ENCODE measurements at regions not wholly inside any gene's neighbourhood (a gene's known extent, or its start where the extent isn't known, plus 50 kb on each side); places are given as distances from the start of the nearest gene placed in this dataset.

DNA sequence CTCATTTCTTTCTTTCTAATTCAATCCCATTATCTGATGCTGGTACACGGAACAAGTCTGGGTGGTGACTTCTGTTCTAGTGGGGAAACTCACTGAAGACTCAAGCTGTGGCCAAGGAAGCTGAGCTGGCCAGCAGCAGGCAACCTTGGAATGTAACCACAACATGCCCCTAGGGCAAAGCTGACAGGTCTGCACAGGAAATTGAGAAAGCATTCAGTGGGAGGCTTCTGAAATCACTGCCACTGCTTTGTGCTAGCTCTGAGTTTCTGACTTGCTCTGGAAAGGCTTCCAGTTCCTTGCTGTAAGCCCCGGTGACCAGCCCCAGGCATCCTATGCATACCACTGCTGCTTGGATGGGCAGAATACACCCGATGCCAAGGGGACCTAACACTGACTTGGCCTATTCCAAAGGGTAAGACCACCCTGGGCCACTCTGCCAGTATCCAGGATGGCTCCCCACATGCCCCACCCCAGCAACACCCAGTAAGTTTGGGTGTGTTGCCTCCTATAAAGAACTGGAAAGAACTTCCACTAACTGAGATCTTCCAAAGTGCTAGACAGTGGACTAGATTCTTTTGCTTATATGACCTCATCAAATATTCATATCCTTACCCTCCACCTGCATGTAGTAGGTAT, 84.5 kb upstream of the CDKN3 start:
- DNase-seq (ENCODE audit: low spot score): no peak

DNA sequence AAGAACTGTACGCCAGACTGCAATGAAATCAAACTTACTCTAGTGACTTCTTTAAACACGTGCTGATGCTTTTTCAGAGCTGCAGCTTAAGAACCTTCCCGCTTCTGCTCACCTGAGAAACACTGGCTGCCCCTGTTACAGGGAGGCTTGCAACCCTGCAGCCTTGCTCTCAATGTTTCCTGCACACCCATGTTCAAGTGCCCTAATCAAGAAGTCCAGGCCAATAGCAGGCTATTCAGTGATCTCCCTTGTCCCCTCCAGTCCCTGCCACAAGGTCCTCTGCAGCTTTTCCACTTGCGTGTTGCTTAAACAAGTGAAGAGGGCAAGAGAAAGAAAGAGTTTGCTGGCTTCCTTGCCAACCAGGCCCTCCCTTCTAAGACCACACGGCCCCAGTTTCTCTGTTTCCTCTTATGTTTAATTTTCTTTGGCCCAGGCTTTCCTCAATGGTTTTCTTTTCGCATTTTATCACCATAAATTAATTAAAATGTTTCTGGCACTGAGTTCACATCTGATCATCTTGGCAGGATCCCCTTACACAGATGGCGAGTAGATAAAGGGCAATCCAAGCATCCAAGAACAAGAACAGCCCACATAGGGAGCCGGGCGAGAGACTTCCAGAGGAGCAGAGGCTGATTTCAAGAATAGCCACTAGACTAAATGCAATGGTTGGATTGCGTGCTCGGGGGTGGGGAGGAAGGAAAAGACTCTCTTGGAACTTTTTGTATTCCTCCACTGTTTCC, 82.3 kb upstream of the CDKN3 start:
- DNase-seq (ENCODE audit: low spot score): no peak

DNA sequence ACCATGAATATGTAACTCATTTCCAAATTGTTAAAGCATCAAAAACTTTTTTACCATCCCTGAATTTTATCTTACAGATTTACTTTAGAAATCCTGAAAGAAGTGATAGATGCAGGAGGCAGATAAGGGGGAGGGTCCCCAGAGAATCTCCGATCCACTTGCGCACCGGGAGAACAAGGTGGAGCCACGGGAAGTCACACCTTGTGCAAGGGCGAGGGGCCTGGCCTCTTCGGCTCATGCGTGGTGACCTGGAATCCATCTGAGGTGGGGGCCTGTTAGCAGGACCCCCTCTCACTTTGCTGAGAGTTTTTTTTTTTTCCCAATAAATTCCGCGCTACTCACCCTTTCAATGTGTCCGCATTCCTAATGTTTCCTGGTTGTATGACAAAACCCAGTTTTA, 80.2 kb upstream of the CDKN3 start:
- DNase-seq (ENCODE audit: low spot score): no peak

DNA sequence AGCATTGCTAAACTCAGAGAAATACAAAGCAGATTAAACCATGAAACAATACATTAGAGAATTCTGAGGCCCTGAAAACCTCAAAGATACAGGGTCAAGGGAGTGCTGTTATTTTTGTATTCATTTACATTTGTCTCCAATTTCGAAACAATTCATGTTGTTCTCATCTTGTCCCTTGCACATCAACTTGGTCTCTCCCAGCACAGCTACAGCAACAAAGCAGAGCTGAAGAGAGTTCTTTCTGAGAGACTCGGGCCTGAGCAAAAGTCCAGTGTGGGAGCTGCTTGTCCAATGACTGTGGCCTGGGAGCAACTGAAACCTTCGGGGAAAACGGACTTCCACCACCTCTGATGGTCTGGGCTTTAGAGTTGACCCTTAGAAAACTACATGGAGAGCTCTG, 79.4 kb upstream of the CDKN3 start:
- DNase-seq (ENCODE audit: low spot score): no peak

DNA sequence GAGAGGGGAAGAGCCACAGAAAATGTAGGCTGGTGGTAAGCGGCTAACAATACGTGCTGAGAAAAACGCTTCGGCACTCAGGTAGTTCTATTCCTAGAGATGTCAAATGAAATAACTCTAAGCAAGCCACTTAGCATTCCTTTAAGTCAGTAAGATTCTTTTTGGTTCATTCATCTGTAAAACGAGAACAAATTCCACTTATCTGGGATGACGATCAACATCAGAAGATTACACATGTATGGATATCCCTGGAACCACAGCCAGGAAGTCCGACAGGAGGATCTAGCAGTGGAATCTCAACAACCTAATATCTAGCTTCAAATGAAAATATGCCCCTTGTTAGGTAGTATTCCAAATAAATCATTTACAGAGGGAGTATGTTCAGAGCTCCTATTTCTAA, 74.6 kb upstream of the CDKN3 start:
- DNase-seq (ENCODE audit: low spot score): no peak

DNA sequence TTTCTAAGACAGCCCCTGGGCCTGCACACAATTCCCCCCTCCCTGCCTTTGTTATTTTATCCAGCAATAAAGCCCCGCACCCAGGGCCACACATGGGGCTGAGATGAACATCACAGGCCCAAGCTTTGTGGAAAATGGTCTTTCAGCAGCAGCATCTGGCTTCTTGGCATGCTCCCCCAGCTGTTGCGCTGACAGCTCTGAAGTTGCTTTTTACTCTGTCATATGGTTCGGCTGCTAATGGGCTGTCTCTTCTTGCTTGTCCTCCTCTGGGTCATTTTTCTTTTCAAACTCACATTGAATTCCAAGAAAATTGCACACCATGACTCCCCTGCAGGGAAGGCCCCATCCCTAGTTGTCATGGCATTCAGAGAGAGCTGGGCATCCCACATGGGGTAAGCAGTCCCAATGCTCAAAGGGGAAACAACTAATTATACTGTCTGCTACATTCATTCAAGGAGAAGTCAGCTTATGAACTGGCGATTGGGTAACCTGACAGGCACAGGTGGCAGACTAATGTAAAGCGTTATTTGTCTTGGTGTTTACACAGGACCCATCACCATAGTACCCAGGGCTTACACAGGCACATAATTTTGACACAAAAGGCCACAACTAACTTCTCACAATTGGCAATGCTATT, 74.0 kb upstream of the CDKN3 start:
- no peak for DNase-seq (ENCODE audit: low spot score)

- DNase-seq (ENCODE audit: low spot score): no peak
These were observed 71.0 kb upstream of the CDKN3 start for GRCh38 chr14:54325766-54326165.

GRCh38 chr14:54329082-54329695, 67.6 kb upstream of the CDKN3 start:
- no peak for DNase-seq (ENCODE audit: low spot score)

DNA sequence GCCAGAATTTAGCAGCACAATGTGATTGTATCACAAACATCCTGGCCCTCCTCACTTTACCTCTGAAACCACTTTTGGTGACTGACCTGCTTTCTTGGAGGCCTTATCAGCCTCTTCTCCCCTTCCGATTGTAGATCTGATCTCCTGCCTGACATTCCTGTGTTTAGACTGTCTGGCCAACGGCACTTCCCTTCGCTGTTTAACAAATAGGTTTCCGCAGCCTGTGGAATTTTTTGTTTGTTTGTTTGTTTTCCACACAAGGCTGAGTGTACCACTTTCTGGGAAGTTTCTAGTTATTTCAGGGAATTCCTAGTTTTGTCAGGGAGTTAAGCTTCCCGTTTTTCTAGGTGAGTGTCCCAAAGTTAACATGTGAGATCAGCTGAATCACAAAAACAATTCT, 65.9 kb upstream of the CDKN3 start:
- DNase-seq (ENCODE audit: low spot score): no peak

DNA sequence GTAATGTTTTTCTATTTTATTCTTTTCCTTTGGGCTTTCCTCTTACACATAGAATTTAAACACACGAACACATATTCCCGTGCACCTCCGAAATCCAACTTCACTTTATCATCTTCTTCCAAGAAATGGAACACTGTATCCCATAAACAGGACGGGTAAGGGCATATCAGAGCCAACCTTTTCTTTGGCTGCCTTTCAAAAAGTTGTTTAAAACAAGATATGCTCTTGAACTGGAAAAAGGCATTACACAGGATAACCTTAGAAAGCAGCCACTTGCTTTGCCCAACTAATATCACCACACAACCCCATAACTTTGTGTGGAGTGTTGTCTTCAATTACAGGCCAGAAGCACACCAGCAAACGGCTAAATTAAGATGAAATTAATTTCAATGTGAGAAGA, 65.3 kb upstream of the CDKN3 start:
- no peak for DNase-seq (ENCODE audit: low spot score)

- no peak for DNase-seq (ENCODE audit: low spot score)
These were observed 64.3 kb upstream of the CDKN3 start for GRCh38 chr14:54332490-54332889.

GRCh38 chr14:54333511-54333910, 63.3 kb upstream of the CDKN3 start:
- DNase-seq (ENCODE audit: low spot score): no peak

- no peak for DNase-seq (ENCODE audit: low spot score)
These were observed 61.1 kb upstream of the CDKN3 start for GRCh38 chr14:54335569-54336155.

DNA sequence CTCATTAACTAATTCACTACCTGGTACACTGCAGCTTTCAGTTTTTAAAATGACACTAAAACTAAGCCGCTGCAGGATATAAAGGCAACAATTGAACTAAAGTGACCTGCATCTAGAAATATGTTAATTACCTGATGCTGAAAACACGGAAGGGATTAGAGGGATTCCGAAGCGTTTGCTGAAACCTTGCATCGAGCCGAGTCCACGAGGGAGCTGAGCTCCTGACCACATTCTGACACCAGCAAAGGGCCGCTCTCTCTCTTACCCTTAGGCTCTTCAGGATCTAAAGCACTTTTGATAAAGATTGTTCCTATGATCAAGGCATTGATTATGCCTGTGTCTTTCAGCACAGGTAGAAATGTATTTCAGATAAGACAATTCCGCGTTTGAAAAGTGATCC, 59.5 kb upstream of the CDKN3 start:
- no peak for DNase-seq (ENCODE audit: low spot score)

GRCh38 chr14:54338696-54339317, 58.0 kb upstream of the CDKN3 start:
- no peak for DNase-seq (ENCODE audit: low spot score)

GRCh38 chr14:54339771-54340170, 57.0 kb upstream of the CDKN3 start:
- DNase-seq (ENCODE audit: low spot score): no peak

DNA sequence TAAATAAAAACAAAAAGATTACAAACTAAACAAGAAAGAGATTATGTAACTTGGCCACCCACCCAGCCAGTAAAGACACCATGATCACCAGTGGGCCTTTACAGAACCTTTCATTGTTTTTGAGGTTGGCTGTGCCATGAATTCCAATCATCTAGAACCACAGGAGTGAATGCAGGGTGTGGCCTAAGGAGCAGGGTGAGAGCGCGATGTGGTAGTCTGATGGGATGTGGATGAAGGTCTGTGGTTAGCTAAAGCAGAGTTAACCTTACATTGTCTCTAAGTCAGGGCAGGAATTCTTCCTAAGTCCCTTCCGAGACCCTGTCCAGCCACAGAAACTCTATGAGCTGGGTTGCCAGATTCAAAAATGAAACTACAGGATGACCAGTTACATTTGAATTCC, 54.0 kb upstream of the CDKN3 start:
- no peak for DNase-seq (ENCODE audit: low spot score)

DNA sequence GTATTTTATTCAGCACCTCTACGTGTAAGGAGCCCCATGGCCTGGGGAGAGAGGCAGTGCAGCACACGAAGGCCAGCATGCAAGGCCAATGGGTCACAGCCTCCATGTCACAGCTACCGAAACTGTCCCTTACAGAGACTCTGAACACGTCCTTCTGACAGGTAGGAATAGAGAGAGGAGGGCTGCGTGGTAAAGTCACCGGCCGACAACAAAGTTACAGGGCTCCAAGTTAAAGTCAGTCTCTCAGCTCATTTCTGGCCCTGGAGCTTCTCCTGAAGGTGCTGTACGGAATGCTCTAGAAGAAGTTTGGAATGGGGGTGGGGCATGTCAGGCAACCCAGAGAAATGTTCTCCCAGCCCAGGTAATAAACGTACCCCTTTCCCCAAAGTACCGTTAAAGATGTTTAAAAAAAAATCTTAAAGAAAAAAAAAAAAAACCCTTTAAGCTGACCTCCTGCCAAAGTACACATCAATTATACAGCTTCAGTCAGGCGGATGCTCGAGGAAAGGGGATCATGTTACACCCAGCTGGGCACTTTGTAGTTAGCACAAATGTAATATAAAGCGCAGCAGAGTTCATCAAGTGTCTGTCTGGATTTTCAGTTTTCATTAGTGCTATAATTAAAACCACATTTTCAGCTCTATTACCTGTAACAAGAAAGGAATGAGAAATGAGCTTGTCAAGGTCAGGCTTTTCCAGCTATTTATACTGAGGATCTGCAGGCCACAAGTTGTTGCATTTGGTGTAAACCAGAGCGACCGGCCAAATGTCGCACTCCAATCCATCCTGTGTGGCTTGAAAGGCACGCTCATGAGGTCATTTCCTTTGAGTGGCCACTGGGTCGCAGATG, 53.3 kb upstream of the CDKN3 start:
- DNase-seq (ENCODE audit: low spot score): no peak

GRCh38 chr14:54344445-54344844, 52.4 kb upstream of the CDKN3 start:
- DNase-seq (ENCODE audit: low spot score): no peak

DNA sequence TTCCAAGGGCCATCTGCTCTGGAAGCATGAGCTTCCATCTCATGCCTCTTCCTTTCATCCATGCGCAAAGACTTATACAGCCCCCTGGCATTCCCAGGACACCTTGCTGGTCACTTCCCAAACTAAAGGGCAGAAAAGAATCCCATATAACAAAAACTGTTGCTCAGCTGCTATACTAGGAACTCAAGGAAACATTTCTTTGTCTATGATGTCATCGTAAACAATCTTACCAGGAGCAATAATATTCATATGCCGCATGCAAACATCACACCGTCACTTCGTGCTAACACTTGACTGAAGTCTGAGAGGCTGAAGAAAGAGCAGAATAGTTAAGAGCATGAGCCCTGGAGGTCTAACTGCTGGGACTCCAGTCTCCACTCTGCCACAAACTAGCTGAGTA, 50.5 kb upstream of the CDKN3 start:
- DNase-seq (ENCODE audit: low spot score): no peak
